Panc1 (cell line): ENCODE measurements at regions not wholly inside any gene's neighbourhood (a gene's known extent, or its start where the extent isn't known, plus 50 kb on each side); places are given as distances from the start of the nearest gene placed in this dataset.

Experiments
- ATAC-seq: fragments of 200-7000 bp; cut with Tn5 transposase; 2 replicates; pipeline ENCODE4 v1.9.1; 2020; ENCODE audit warnings: mild to moderate bottlenecking, moderate library complexity
- BruUV-seq: library from RNA; stranded (reverse); fragments of 400-500 nt; replicated peaks from 2 replicates; lab custom pipeline; 2021; lab: Mats Ljungman, UMichigan
- CTCF ChIA-PET: fragments of 300-600 bp; sonication (Branson Sonifier 250); formaldehyde crosslinking; loops from one replicate; lab custom pipeline; 2022; ENCODE audit warnings: antibody characterized with exemption; lab: Charles Lee
- POLR2A ChIA-PET: fragments of 300-600 bp; sonication (Branson Sonifier 250); formaldehyde crosslinking; loops from one replicate; lab custom pipeline; 2022; ENCODE audit warnings: antibody characterized with exemption; lab: Charles Lee
- DNase-seq: peaks from one replicate; pipeline ENCODE4 v3.0.0-alpha.2; 2010; ENCODE audit warnings: low read depth, low spot score
- H3K27ac ChIP-seq: 2 replicates; pipeline ENCODE4 v1.5.1; 2011; ENCODE audit warnings: mild to moderate bottlenecking, low read length, inconsistent platforms
- H3K27me3 ChIP-seq: fragments of 200-500 bp; sonication (Bioruptor generic); 2 replicates; pipeline ENCODE4 v1.6.0; 2014; ENCODE audit warnings: low read length, inconsistent platforms; ENCODE audit not compliant: control insufficient read depth, insufficient read depth
- H3K36me3 ChIP-seq: fragments of 200-500 bp; sonication (Bioruptor generic); 2 replicates; pipeline ENCODE4 v1.5.1; 2014; ENCODE audit warnings: inconsistent platforms, mild to moderate bottlenecking, low read length, moderate library complexity; ENCODE audit not compliant: control insufficient read depth, insufficient read depth
- H3K4me1 ChIP-seq: 2 replicates; pipeline ENCODE4 v1.5.1; 2011; ENCODE audit warnings: inconsistent platforms, mild to moderate bottlenecking, low read length, moderate library complexity; ENCODE audit not compliant: control insufficient read depth, insufficient read depth
- H3K4me3 ChIP-seq, 2 experiments: 2 replicates each; pipeline ENCODE4 v1.5.1; 2011 to 2012; ENCODE audit warnings: low read depth in 2 of 2, low read length in 2 of 2, mild to moderate bottlenecking in 2 of 2, inconsistent platforms in 1 of 2, moderate library complexity in 1 of 2
- H3K9me3 ChIP-seq: fragments of 200-500 bp; sonication (Bioruptor generic); 2 replicates; pipeline ENCODE4 v1.5.1; 2014; ENCODE audit warnings: low read depth, mild to moderate bottlenecking, inconsistent platforms, low read length, moderate library complexity; ENCODE audit not compliant: control insufficient read depth, insufficient read depth
- CTCF ChIP-seq: fragments of 450-650 bp; IDR thresholded peaks from 2 replicates; pipeline ENCODE4 v1.5.1; 2017; ENCODE audit warnings: mild to moderate bottlenecking
- POLR2AphosphoS5 ChIP-seq: IDR thresholded peaks from 2 replicates; pipeline ENCODE4 v1.6.1; 2012; ENCODE audit warnings: mild to moderate bottlenecking, low read depth, low read length, moderate library complexity
- SIN3A ChIP-seq: IDR thresholded peaks from 2 replicates; pipeline ENCODE4 v1.6.1; 2012; ENCODE audit warnings: low read depth, mild to moderate bottlenecking, low read length, moderate library complexity, borderline replicate concordance; ENCODE audit not compliant: insufficient read depth
- TCF7L2 ChIP-seq: IDR thresholded peaks from 2 replicates; pipeline ENCODE4 v1.6.1; 2011; ENCODE audit warnings: mild to moderate bottlenecking, low read depth, low read length, inconsistent platforms
- in situ Hi-C: cut with HindIII; loops from 2 replicates; pipeline ENCODE4 v1.10.0; 2016; ENCODE audit warnings: low sequenced_read_pairs, low pct_unique_long_range_greater_than_20kb
- intact Hi-C: fragments of 100-400 bp; cut with micrococcal nuclease; formaldehyde crosslinking; loops from one replicate; pipeline ENCODE4 v1.10.0; 2022; ENCODE audit not compliant: unreplicated experiment
- TF ChIP-seq, protein P1 (sequence below), 2 experiments: IDR thresholded peaks; 2 replicates each; pipeline ENCODE4 v1.6.1; 2011 to 2012; ENCODE audit warnings: low read depth in 2 of 2, control low read depth in 1 of 2, low read length in 1 of 2, mild to moderate bottlenecking in 1 of 2, moderate library complexity in 1 of 2; ENCODE audit not compliant: insufficient read depth in 1 of 2

GRCh38 chr9:99569840-99570239, 251.8 kb upstream of the NR4A3 start:
- no TSS peak for BruUV-seq
- Histone ChIP-seq H3K4me1 (no peaks in the 10 kb centered on the region), H3K27me3 (no peaks in the 10 kb centered on the region), H3K9me3 (no peaks in the 10 kb centered on the region), H3K27ac (no peak overlapping the region), H3K4me3 (no peak overlapping the region), H3K36me3 (no peaks in the 10 kb centered on the region)
- TF ChIP-seq TCF7L2: no peak
- TF ChIP-seq SIN3A: no peak
- TF ChIP-seq POLR2AphosphoS5: no peak
- no peak for TF ChIP-seq CTCF
- TF ChIP-seq, protein P1, sequence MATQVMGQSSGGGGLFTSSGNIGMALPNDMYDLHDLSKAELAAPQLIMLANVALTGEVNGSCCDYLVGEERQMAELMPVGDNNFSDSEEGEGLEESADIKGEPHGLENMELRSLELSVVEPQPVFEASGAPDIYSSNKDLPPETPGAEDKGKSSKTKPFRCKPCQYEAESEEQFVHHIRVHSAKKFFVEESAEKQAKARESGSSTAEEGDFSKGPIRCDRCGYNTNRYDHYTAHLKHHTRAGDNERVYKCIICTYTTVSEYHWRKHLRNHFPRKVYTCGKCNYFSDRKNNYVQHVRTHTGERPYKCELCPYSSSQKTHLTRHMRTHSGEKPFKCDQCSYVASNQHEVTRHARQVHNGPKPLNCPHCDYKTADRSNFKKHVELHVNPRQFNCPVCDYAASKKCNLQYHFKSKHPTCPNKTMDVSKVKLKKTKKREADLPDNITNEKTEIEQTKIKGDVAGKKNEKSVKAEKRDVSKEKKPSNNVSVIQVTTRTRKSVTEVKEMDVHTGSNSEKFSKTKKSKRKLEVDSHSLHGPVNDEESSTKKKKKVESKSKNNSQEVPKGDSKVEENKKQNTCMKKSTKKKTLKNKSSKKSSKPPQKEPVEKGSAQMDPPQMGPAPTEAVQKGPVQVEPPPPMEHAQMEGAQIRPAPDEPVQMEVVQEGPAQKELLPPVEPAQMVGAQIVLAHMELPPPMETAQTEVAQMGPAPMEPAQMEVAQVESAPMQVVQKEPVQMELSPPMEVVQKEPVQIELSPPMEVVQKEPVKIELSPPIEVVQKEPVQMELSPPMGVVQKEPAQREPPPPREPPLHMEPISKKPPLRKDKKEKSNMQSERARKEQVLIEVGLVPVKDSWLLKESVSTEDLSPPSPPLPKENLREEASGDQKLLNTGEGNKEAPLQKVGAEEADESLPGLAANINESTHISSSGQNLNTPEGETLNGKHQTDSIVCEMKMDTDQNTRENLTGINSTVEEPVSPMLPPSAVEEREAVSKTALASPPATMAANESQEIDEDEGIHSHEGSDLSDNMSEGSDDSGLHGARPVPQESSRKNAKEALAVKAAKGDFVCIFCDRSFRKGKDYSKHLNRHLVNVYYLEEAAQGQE (IDR thresholded peaks at IDR 0.05; ENCODE audit: insufficient read depth in 1 of 2, low read depth in 2 of 2, low read length in 1 of 2): no peak
- intact Hi-C loops (no loop called here), in situ Hi-C loops (no loop called here)
- no peak for DNase-seq
- POLR2A ChIA-PET: no interaction called here
- CTCF ChIA-PET: no interaction called here
- ATAC-seq: no peak

DNA sequence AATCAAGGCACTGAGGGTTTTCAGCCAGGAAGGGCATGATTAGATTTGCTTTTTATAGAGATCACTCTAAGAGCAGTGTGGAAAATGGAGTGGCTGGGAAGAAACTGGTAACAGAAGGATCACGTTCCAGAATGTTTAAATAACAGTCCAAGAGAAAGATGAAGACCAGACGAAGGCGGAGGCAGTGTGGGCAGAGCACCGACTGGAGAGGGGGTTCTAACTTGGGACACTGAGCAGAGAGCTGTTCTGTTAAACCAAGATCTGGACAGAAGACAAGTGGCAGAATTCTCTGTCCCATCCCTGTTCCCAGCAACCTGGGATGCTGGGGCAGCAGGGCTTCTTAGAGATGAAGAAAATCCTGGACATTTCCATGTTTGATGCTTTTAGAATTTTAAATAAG, 249.1 kb upstream of the NR4A3 start:
- DNase-seq (no peak), ATAC-seq (no peak)
- Histone ChIP-seq H3K27me3 (no peaks in the 10 kb centered on the region), H3K36me3 (no peaks in the 10 kb centered on the region), H3K27ac (no peak overlapping the region), H3K4me1 (no peaks in the 10 kb centered on the region), H3K4me3 (no peak overlapping the region), H3K9me3 (no peaks in the 10 kb centered on the region)
- ChIA-PET POLR2A (no interaction called here), CTCF (no interaction called here)
- TF ChIP-seq TCF7L2 (no peak), SIN3A (no peak), POLR2AphosphoS5 (no peak), CTCF (no peak)
- TF ChIP-seq, protein P1 (IDR thresholded peaks at IDR 0.05; ENCODE audit: insufficient read depth in 1 of 2, low read depth in 2 of 2, low read length in 1 of 2): no peak
- in situ Hi-C loops: no loop called here
- no TSS peak for BruUV-seq
- intact Hi-C loops: no loop called here
